ENCODE measurements at regions not wholly inside any gene's neighbourhood (a gene's known extent, or its start where the extent isn't known, plus 50 kb on each side); places are given as distances from the start of the nearest gene placed in this dataset.
"Not testable (repeated sequence)": the region's sequence is repeated elsewhere in the genome, so short reads cannot be mapped to it uniquely, and the experiment has no call there.

DNA sequence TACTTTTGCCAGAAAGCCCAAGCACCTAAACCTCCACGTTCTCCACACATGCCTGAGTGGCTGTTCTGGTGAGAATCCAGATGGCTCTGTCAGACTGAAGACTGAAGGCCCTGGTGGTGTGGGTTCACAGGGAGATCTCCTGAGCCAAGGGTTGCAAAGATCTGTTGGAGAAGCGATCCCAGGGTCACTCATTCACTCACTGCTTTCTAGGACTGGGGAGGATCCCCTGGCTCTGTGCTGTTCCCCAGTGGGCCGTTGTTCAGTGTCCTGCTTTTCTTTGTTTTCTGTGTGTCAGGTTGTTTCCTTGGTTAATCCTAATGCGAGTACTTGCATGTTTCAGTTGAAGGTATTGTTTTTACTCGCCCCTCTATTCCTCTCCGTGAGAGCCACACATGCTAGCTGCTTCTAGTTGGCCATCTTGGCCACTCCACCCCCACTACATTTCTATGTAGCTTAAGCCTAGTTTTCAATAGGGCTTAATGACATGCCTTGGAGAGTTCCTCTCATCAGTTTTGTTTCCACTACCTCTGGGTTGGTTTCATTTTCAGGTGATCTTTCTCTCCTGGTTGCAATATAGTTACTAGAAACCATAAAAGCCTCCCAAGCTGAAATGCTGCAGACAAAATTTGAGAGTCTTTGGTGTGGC is 144.5 kb upstream of the SLC38A2 start:
- no peak for DNase-seq

DNA sequence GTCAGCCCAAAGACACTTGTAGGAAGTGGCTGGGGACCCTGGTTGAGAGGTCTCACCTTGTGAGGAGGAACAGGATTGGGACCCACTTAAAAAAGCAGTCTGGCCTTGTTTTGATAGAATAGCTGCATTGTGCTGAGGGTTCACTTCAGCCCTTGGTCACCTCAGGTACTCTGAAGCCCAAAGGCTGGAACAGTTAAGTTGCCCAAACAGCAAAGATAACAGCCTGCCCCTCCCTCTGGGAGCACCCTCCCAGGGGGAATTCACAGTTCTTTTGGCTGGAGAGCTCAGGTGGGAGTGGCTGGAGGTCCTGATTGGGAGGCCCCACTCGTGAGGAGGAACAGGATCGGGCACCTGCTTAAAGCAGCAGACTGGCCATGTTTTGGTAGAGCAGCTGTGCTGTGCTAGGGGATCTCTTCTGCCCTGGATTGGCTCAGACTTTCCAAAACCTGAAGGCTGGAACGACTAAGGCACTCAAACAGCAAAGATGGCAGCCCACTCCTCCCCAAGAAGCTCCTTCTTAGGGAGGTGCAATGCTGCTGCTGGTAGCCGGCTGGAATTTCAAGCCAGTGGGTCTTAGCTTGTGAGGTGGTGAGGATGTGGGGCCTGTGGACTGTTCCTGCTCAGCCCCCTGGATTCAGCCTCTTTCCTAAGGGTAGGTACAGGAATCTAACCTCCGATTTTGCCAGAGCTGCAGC is 143.8 kb upstream of the SLC38A2 start:
- no peak for DNase-seq

DNA sequence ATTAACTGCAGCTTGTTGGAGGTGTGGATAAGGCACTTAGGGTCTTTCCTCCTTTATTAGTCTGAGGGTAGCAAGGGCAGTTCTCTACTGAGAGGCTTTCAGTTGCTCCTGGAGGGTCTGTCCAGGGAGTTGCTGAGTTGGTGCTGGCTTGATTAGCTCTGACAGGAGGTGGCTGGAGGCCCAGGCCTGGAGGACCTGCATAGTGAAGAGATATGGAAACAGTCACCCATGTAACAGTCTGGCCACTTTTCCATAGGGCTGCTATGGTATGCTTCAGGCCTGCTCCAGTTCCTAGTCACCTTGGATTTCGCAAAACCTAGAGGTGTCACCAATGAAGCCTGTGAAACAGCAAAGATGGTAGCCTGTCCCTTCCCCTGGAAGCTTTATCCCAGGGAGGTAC is 143.3 kb upstream of the SLC38A2 start:
- no peak for DNase-seq

DNA sequence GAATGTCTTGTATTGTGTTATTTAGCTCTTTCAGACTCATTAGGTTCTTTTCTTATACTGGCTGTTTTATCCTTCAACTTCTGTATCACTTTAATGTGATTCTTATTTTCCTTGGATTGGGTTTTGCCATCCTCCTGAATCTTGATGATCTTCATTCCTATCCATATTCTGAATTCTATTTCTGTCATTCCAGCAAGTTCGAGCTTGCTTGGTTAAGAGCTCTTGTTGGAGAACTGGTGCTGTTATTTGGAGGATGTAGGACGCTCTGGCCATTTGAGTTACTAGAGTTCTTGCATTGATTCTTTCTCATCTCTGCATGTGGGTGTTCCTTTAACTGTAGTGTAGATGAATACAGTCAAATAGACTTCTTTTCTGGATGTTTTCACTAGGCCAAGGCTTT is 142.3 kb upstream of the SLC38A2 start:
- no peak for DNase-seq

DNA sequence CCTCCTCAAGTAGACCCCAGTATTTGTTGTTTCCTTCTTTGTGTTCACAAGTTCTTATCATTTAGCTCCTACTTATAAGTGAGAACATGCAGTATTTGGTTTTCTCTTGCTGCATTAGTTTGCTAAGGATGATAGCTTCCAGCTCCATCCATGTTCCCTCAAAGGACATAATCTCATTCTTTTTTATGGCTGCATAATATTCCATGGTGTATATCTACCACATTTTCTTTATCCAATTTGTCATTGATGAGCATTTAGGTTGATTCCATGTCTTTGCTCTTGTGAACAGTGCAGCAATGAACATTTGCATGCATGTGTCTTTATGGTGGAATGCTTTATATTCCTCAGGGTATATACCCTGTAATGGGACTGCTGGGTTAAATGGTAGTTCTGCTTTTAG is 137.7 kb upstream of the SLC38A2 start:
- DNase-seq = not testable (repeated sequence)

DNA sequence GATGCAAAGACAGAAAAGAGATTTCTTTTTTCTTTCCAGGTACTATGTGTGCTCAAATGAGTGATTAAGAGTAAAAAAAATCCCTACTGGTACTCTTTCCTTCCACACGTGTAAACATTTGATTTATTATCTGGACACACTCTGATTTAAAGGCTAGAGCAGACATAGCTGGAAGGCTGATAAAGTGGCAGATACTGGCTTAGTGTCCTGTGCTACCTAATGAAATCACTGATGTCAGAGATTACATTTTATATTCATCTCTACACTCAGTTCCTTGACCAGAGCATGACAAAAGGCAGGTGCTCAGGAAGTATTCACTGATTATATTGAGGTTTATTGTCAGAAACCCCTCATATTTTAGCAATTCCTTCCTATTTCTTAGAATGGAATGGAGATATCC is 136.6 kb upstream of the SLC38A2 start:
- no peak for DNase-seq

DNA sequence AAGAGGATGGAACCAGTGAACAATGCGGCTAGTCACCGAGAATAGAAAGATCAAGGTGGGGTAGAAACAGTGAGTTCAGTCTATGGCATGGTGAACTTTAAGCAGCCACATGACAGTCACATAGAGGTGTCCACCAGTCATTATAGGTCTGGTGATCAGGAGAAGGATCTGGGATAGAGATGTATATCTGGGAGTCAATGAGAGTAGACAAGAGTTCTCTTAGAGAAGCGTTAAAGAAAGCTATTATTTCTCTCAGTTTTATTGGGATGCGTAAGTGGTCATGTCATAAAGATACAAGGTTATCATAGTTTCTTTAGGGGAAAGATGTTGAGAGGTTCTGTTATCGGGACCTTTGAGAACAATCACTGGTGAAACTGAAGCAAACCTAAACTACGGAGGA is 136.1 kb upstream of the SLC38A2 start:
- DNase-seq = no peak

DNA sequence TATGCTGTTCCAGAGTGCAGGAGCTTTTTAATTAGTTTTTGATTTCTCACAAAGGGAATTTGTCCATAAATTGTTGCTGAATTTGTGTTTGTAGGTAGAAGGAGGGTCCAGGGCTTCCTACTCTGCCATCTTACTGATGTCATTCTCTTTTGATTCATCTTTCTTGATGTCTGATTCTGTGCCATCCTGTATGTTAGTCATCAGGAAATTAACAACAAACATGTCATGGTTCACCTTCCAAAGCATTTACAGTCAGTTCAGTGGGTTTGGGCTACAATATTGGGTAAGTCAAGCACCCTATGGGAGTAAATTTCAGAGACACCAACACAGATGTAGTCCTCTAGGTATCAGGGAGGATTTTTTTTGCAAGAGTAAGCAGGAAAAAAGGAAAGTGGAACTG is 135.2 kb upstream of the SLC38A2 start:
- no peak for DNase-seq

DNA sequence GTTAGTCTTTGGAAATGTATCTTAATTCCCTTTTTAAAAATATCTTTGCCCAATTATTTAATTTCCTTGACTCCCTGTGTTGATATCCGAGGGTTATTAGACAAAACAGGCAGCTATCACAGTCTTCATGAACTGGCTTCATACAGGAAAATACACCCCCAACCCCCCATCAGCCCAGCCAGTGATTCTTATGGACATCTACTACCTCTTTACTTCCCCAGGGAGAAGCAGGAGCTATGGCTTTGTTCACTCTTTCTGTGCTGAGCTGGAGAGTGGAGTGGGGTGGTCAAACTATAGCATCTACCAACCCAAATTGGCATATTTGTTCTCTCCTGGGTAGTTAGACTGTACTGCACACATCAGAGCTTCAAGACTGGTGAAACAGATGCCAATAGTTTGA is 134.4 kb upstream of the SLC38A2 start:
- DNase-seq = no peak

DNA sequence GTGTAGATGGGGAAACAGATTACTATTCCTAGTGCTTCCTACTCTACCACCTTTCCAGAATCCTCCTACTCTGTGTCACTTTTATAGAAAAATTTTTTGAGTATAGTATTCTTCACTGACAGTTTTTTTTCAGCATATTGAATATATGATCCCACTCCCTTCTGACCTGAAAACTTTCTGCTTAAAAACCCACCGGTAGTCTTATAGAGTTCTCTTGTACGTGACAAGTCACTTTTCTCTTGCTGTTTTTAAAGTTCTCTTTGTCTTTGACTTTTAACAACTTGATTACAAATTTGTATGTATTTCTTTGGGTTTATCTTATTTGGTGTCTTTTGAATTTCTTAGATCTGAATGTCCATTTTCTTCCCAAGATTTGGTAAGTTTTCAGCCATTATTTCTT is 133.6 kb upstream of the SLC38A2 start:
- no peak for DNase-seq

DNA sequence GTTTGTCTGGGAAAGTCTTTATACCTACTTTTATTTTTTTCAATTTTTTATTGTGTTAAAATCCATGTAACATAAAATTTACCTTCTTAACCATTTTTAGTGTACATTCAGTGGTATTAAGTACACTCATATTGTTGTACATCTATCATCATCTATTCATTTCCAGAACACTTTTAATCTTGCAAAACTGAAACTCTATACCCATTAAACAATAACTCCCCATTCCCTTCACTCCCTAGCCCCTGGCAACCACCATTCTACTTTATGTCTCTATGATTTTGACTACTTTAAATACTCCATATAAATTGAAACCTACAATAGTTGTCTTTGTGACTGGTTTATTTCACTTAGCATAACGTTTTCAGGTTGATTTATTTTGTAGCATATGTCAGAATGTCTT is 131.9 kb upstream of the SLC38A2 start:
- DNase-seq = no peak

DNA sequence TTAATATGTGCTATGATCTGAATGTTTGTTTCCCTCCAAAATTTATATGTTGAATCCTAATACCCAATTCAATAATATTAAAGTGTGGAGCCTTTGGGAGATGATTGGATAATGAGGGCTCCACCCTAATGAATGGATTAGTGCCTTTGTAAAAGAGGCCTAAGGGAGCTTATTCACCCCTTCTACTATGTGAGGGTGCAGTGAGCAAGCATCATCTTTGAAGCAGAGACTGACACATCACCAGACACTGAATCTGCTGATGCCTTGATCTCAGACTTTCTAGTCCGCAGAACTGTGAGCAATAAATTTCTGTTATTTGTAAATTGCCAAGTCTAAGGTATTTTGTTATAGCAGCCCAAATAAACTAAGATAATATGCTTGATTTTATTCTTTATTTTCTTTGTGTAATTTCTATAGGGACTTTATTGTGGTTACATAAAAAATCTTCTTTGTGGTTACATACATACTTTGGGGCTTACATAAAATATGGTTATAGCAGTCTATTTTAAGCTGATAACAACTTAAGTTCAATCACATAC is 131.1 kb upstream of the SLC38A2 start:
- no peak for DNase-seq

DNA sequence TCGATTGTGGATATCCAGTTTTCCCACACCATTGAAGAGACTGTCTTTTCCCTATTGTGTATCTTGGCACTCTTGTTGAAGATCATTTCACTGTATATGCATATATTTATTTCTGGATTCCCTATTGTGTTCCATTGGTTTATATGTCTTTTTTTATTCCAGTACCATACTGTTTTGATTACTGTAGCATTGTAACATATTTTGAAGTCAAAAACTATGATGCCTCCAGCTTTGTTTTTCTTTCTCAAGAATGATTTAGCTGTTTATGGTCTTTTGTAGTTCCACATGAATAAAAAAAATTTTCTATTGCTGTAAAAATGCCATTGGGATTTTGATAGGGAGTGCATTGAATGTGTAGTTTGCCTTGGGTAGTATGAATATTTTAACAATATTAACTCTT is 128.1 kb upstream of the SLC38A2 start:
- no peak for DNase-seq

DNA sequence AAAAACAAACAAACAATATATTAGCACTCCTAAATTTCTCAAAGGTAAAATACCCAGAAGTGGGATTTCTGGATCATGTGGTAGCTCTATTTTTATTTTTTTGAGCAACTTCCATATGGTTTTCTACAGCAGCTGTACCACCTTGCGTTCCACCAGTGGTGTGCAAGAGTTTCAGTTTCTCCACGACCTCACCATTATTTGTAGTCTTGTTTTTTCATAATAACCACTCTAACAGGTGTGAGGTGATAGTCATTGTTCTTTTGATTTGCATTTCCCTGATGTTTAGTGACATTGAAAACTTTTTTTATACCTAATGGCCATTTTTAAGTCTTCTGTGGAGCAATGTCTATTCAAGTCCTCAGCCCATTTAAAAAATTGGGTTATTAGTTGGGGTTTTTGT is 127.3 kb upstream of the SLC38A2 start:
- no peak for DNase-seq

DNA sequence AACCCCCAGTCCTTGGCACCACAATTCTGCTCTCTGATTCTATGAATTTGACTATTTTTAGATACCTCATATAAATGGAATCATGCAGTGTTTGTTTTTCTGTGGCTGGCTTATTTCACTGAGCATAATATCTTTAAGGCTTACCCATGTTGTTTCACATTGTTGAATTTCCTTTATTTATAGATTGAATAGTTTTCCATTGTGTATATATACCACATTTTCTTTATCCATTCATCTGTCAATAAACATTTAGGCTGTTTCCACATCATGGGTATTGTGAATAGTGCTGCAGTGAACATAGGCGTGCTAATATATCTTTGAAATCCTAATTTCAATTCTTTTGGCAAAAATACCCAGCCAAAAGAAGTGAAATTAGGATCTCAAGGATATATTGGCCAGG is 126.7 kb upstream of the SLC38A2 start:
- no peak for DNase-seq

DNA sequence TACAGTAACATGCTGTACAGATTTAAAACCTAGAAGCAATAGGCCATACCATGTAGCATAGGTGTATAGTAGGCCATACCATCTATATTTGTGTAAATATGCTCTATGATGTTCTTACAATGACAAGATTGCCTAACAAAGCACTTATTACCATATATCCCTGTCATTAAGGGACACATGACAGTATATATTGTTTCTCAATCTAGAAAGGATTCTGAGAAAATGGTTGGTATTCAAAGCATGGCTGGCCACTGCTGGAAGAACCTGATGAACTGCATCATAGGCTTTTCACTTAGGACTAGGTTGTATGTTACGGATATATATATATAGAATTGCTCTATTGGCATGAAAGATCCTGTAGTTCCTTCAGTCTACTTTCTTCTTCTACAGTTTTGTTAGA is 125.2 kb upstream of the SLC38A2 start:
- DNase-seq = no peak

DNA sequence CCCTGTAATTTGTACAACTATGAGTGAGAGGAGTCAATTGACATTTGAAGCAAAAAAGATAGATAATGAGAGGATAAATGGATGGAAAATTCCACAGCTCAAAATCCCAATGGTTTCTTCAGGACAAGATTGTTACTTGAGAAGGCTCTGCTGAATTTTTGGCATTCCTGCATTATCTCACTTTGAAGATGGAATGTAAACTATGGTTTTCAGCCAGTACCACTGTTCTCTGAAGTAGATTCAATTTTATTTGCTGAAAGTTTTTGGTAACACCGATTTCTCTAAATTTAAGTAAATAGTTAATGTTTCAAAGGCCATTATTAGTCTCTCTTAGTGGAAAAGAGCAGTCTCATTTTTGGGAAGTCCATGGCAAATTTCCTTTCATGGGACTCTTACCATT is 121.9 kb upstream of the SLC38A2 start:
- DNase-seq = no peak

DNA sequence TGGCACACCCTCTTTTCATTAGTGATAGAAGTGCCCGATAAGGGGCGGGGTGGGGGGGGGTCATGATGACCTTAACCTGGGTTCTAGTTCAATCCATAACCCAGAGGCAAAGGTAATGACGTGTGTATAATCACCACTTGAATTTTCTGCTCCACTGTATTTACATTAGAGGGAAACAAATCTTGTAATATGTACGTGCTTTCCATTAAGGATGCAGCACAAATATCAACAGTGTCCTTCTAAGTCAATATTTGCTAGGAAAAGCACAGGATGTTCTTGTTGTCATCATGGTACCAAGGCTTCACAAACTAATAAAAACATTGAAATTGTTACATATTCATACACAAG is 121.2 kb upstream of the SLC38A2 start:
- no peak for DNase-seq

DNA sequence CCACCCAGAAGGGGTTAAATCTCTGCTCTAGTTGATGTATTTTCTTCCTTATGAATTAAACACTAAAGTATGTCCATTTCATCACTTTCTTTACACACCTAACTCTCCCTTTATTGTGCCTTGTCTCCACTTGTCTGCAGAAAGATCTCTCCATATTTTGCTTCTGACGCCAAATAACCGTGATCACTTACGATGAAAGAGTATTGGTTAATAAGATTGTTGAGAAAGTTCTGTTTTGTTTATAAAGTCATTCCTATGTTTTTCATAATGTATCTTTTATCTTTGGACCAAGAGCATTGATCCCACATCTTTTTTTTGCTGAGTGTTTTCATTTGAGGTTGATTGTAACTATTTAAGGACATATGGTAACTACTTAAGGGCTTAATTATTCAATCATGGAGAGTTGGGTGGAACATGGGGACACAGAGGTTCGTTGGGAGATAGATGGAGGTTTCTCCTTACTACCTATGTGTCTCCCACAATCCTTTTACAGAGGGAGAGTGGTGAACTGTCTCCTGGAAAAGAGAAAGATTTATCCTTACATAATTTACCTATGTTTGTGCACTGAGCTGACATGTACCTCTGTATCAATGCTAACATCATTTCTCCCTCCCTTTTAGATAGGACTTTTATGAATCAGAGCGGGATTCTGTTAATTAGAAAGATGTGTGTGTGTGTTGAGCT is 120.7 kb upstream of the SLC38A2 start:
- DNase-seq = no peak

DNA sequence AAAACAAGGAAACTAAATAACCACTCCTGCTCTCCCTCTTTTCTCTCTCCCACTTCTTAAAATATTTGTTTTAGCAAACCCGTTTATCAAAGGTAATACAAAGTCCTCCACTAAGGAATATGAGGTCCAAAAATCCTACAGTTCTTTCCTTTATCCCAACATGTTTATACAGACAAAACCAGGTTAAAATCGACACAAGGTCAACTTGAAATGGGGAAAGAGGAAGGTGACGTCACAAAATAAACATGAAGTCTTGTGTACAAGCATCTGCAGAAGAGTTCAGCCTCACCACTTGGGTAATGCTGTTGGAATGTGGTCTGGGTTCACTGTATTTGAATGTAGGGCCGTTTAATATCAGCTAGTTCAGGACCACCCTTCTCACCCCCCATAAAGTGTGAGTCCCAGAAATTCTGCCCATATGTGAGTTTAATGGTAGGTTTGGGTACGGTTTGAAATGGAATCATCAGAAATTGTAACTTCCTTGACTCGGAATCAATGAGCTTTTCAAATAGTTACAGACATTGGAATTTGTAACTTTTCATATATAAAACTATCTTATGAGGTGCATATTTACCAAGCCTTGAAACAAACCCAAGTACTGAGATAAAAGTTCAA is 120.0 kb upstream of the SLC38A2 start:
- no peak for DNase-seq

DNA sequence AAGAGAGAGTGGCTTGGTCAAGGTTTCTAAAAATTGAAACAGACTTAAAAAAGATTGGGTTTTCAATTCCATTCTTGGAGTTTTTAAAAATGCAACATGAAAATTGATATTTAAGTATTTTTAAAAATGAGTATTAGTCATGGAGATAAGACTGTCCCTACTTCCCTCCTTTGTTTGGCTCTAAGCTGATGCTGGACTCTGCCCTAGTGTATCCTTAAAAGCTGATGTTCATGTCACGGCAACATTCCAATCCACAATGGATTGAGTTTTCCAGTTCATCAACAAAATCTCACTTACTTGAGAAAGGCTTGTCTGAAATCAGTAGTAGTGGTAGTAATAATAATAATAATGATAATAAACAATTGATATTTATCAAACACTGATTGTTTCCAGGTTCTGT is 119.0 kb upstream of the SLC38A2 start:
- no peak for DNase-seq

DNA sequence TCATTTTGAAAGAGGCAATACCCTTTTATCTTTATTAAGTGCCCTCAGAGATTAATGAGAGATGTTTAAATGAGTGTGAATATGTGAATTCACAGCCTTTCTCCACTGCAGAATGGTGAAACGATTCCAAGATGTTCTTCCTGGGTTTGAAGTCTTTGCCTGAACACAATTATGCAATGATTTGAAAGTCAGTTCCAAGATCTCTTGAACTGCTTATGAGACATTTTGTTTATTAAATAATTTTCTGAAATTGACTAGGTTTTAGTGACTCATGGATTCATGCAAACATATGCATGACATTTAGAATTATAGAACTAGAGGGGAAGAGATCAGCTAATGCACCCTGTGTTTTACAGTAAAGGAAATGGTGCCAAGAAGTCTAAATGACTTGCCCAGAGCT is 118.1 kb upstream of the SLC38A2 start:
- DNase-seq = no peak

DNA sequence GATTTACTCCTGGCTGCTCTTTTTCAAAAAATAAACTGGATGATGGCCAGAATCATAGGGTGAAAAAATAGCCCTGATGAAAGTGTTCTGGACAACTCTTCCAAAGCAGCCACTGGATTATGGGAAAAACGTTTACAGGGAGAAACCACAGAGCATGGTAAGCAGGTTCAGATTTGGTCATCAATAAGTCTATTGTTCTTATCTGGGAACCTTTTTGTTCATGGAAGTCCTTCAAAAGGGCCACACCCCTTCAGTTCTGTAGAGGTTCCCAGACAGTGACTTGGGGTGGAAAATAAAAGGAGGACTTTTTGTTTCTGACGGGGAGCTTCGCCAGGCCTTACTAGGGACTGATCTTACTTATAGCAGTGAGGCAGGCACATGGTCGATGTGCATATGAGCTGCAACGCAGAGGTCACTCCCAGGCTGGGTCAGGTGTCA is 117.4 kb upstream of the SLC38A2 start:
- no peak for DNase-seq
